Uterus (tissue), 3 donors: ENCODE measurements at regions not wholly inside any gene's neighbourhood (a gene's known extent, or its start where the extent isn't known, plus 50 kb on each side); places are given as distances from the start of the nearest gene placed in this dataset.

Experiments used
- DNase-seq, 2 donors: peaks; one replicate each; pipeline ENCODE4 v3.0.0-alpha.2; 2019 to 2020
- H3K27ac ChIP-seq, 2 donors: fragments of 200-600 bp; sonication (generic); 1 replicate in 1 of 2; 2 replicates in 1 of 2; pipeline ENCODE4 v1.5.1; 2016 to 2018
- H3K27me3 ChIP-seq, 2 donors: fragments of 200-600 bp; sonication (generic); one replicate each; pipeline ENCODE4 v1.5.1; 2018 to 2019; ENCODE audit warnings: control low read depth in 1 of 2
- H3K36me3 ChIP-seq, 2 donors: fragments of 200-600 bp; sonication (generic); one replicate each; pipeline ENCODE4 v1.5.1; 2019; ENCODE audit warnings: control low read depth in 1 of 2
- H3K4me1 ChIP-seq, 2 donors: fragments of 200-600 bp; sonication (generic); one replicate each; pipeline ENCODE4 v1.5.1; 2018 to 2019; ENCODE audit warnings: control low read depth in 1 of 2
- H3K4me3 ChIP-seq, 2 donors: fragments of 200-600 bp; sonication (generic); 1 replicate in 1 of 2; 2 replicates in 1 of 2; pipeline ENCODE4 v1.5.1; 2018 to 2019; ENCODE audit warnings: mild to moderate bottlenecking in 1 of 2
- H3K9me3 ChIP-seq, 2 donors: fragments of 200-600 bp; sonication (generic); one replicate each; pipeline ENCODE4 v1.5.1; 2019; ENCODE audit warnings: control low read depth in 1 of 2
- CTCF ChIP-seq, 4 experiments: fragments of 200-600 bp in 2 of 4; fragments of 450-650 bp in 2 of 4; sonication (generic) in 2 of 4; IDR thresholded peaks; one replicate each; pipeline ENCODE4 v1.5.1; 2016 to 2019; ENCODE audit warnings: antibody characterized with exemption in 4 of 4, mild to moderate bottlenecking in 2 of 4, moderate library complexity in 1 of 4
- POLR2A ChIP-seq, 2 donors: fragments of 450-650 bp; IDR thresholded peaks; one replicate each; pipeline ENCODE4 v1.6.1; 2016; ENCODE audit warnings: antibody characterized with exemption in 2 of 2, mild to moderate bottlenecking in 1 of 2, moderate library complexity in 1 of 2
- intact Hi-C: fragments of 100-400 bp; cut with DNase I; formaldehyde crosslinking; loops from one replicate; pipeline ENCODE4 v1.15.1; 2023; ENCODE audit warnings: low total_unique reads
- donor health status: DM: yes; HTN: yes; CAD: no.

GRCh38 chr15:26157081-26157480 lies 294.0 kb upstream of the ATP10A start:
- H3K4me1 ChIP-seq = no peaks in the 10 kb centered on the region
- no peaks in the 10 kb centered on the region for H3K27me3 ChIP-seq
- no peak overlapping the region for H3K4me3 ChIP-seq
- DNase-seq = no peak
- intact Hi-C loops = no loop called here
- no peaks in the 10 kb centered on the region for H3K36me3 ChIP-seq
- H3K9me3 ChIP-seq = no peaks in the 10 kb centered on the region
- TF ChIP-seq CTCF (IDR thresholded peaks at IDR 0.05) (no peak), POLR2A (IDR thresholded peaks at IDR 0.05) (no peak)
- H3K27ac ChIP-seq = no peak overlapping the region

- no peak for DNase-seq
- no peaks in the 10 kb centered on the region for H3K4me1 ChIP-seq
- H3K4me3 ChIP-seq = no peak overlapping the region
- H3K9me3 ChIP-seq = no peaks in the 10 kb centered on the region
- TF ChIP-seq CTCF (IDR thresholded peaks at IDR 0.05) (no peak), POLR2A (IDR thresholded peaks at IDR 0.05) (no peak)
- H3K27me3 ChIP-seq = no peaks in the 10 kb centered on the region
- no peaks in the 10 kb centered on the region for H3K36me3 ChIP-seq
- intact Hi-C loops = no loop called here
- no peak overlapping the region for H3K27ac ChIP-seq
These were observed 292.9 kb upstream of the ATP10A start for GRCh38 chr15:26156051-26156450.

- TF ChIP-seq CTCF (IDR thresholded peaks at IDR 0.05) (no peak), POLR2A (IDR thresholded peaks at IDR 0.05) (no peak)
- Histone ChIP-seq H3K4me3 (no peak overlapping the region), H3K36me3 (no peaks in the 10 kb centered on the region), H3K9me3 (no peaks in the 10 kb centered on the region), H3K27me3 (no peaks in the 10 kb centered on the region), H3K4me1 (no peaks in the 10 kb centered on the region), H3K27ac (no peak overlapping the region)
- intact Hi-C loops = no loop called here
- no peak for DNase-seq
These were observed 285.2 kb upstream of the ATP10A start for GRCh38 chr15:26148156-26148860.

- no peaks in the 10 kb centered on the region for H3K9me3 ChIP-seq
- no peaks in the 10 kb centered on the region for H3K4me1 ChIP-seq
- DNase-seq = no peak
- TF ChIP-seq CTCF (IDR thresholded peaks at IDR 0.05) (no peak), POLR2A (IDR thresholded peaks at IDR 0.05) (no peak)
- no peak overlapping the region for H3K27ac ChIP-seq
- H3K36me3 ChIP-seq = no peaks in the 10 kb centered on the region
- H3K27me3 ChIP-seq = no peaks in the 10 kb centered on the region
- H3K4me3 ChIP-seq = no peak overlapping the region
- intact Hi-C loops = no loop called here
These were observed 283.1 kb upstream of the ATP10A start for GRCh38 chr15:26146202-26146601.

- no peak overlapping the region for H3K27ac ChIP-seq
- TF ChIP-seq CTCF (IDR thresholded peaks at IDR 0.05) (no peak), POLR2A (IDR thresholded peaks at IDR 0.05) (no peak)
- no peaks in the 10 kb centered on the region for H3K27me3 ChIP-seq
- H3K4me3 ChIP-seq = no peak overlapping the region
- no peak for DNase-seq
- H3K36me3 ChIP-seq = no peaks in the 10 kb centered on the region
- H3K9me3 ChIP-seq = no peaks in the 10 kb centered on the region
- intact Hi-C loops = no loop called here
- no peaks in the 10 kb centered on the region for H3K4me1 ChIP-seq
These were observed 282.7 kb upstream of the ATP10A start for GRCh38 chr15:26145796-26146195.
